HL-60/S4 (cell line): ENCODE measurements at regions not wholly inside any gene's neighbourhood (a gene's known extent, or its start where the extent isn't known, plus 50 kb on each side); places are given as distances from the start of the nearest gene placed in this dataset.
"Not testable (repeated sequence)": the region's sequence is repeated elsewhere in the genome, so short reads cannot be mapped to it uniquely, and the experiment has no call there.

Experiments used
- in situ Hi-C: fragments of 300-500 bp; cut with MboI; formaldehyde crosslinking; loops from 2 replicates; pipeline ENCODE4 v1.14.3; 2022; ENCODE audit warnings: low sequenced_read_pairs

- in situ Hi-C loops, result no loop called here
These were observed 576.8 kb upstream of the SMIM31 start for GRCh38 chr4:164177153-164177552.

- in situ Hi-C loops, result no loop called here
These were observed 576.2 kb upstream of the SMIM31 start for GRCh38 chr4:164177753-164178152.

- in situ Hi-C loops, result no loop called here
These were observed 565.7 kb upstream of the SMIM31 start for GRCh38 chr4:164188236-164188635.

GRCh38 chr4:164192844-164193243, 561.1 kb upstream of the SMIM31 start:
- in situ Hi-C loops, result no loop called here

- in situ Hi-C loops, result no loop called here
These were observed 560.3 kb upstream of the SMIM31 start for GRCh38 chr4:164193676-164194075.

GRCh38 chr4:164197556-164197955, 556.4 kb upstream of the SMIM31 start:
- in situ Hi-C loops, result no loop called here

GRCh38 chr4:164203476-164203875, 550.5 kb upstream of the SMIM31 start:
- in situ Hi-C loops, result no loop called here

GRCh38 chr4:164204434-164204833, 549.5 kb upstream of the SMIM31 start:
- in situ Hi-C loops, result no loop called here

GRCh38 chr4:164207460-164207859, 546.5 kb upstream of the SMIM31 start:
- in situ Hi-C loops, result no loop called here

GRCh38 chr4:164210377-164210776, 543.6 kb upstream of the SMIM31 start:
- in situ Hi-C loops, result no loop called here

GRCh38 chr4:164212134-164212533, 541.8 kb upstream of the SMIM31 start:
- in situ Hi-C loops, result no loop called here

GRCh38 chr4:164212714-164213113, 541.2 kb upstream of the SMIM31 start:
- in situ Hi-C loops, result no loop called here

GRCh38 chr4:164215113-164215741, 538.7 kb upstream of the SMIM31 start:
- in situ Hi-C loops, result no loop called here

- in situ Hi-C loops, result no loop called here
These were observed 532.3 kb upstream of the SMIM31 start for GRCh38 chr4:164221631-164222030.

GRCh38 chr4:164224871-164225270, 529.1 kb upstream of the SMIM31 start:
- in situ Hi-C loops, result no loop called here

- in situ Hi-C loops, result no loop called here
These were observed 524.7 kb upstream of the SMIM31 start for GRCh38 chr4:164229255-164229654.

GRCh38 chr4:164239433-164239832, 514.5 kb upstream of the SMIM31 start:
- in situ Hi-C loops, result no loop called here

- in situ Hi-C loops, result no loop called here
These were observed 514.0 kb upstream of the SMIM31 start for GRCh38 chr4:164239976-164240375.

GRCh38 chr4:164251257-164251656, 502.7 kb upstream of the SMIM31 start:
- in situ Hi-C loops, result no loop called here

- in situ Hi-C loops, result no loop called here
These were observed 501.6 kb upstream of the SMIM31 start for GRCh38 chr4:164252286-164252685.

- in situ Hi-C loops, result no loop called here
These were observed 492.1 kb upstream of the SMIM31 start for GRCh38 chr4:164261831-164262230.

- in situ Hi-C loops, result not testable (repeated sequence)
These were observed 491.4 kb upstream of the SMIM31 start for GRCh38 chr4:164262508-164262907.

- in situ Hi-C loops, result not testable (repeated sequence)
These were observed 476.5 kb upstream of the SMIM31 start for GRCh38 chr4:164277414-164277813.
